NCI-H187 treated with DMSO at 0.1 percent for 48 hours (cell line): ENCODE measurements at regions not wholly inside any gene's neighbourhood (a gene's known extent, or its start where the extent isn't known, plus 50 kb on each side); places are given as distances from the start of the nearest gene placed in this dataset.

Experiments
- DNase-seq: peaks from one replicate; lab custom pipeline; 2025; lab: John Stamatoyannopoulos, UW

- no peak for DNase-seq
These were observed 65.2 kb upstream of the MAP1B start for GRCh38 chr5:72042097-72042496.

- no peak for DNase-seq
These were observed 61.6 kb upstream of the MAP1B start for GRCh38 chr5:72045692-72046091.

GRCh38 chr5:72046106-72046505 is 61.2 kb upstream of the MAP1B start:
- DNase-seq = no peak

- DNase-seq = no peak
These were observed 51.6 kb upstream of the MAP1B start for GRCh38 chr5:72055636-72056035.
